GM10266 (cell line): ENCODE measurements at regions not wholly inside any gene's neighbourhood (a gene's known extent, or its start where the extent isn't known, plus 50 kb on each side); places are given as distances from the start of the nearest gene placed in this dataset.
"Not testable (repeated sequence)": the region's sequence is repeated elsewhere in the genome, so short reads cannot be mapped to it uniquely, and the experiment has no call there.

Experiments used
- DNase-seq: peaks from one replicate; pipeline ENCODE4 v3.0.0; 2012; ENCODE audit errors: extremely low spot score
- TF ChIP-seq, protein P1 (sequence below): IDR thresholded peaks from 2 replicates; pipeline ENCODE4 v1.5.1; 2012; ENCODE audit warnings: mild to moderate bottlenecking, low read depth; ENCODE audit not compliant: control insufficient read depth, insufficient read depth; ENCODE audit errors: missing control alignments

DNA sequence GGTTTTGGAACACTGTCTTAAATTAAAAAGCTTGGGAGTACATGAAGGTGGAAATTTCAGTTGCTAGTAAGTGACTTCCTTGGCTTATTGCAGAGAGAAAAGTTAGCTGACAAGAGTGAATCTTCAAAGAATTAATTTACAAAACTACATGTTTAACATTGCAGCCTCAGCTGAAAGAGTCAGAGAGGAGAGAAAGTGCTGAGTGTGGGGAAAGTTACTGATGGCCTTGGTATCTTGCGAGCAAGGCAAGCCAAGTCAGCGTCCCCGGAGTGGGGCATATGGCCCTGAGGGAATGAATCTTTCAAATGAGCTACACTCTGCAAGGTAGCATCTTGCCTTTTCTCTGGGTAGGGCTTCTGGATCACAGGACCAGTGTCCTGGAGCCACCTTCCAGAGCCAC lies 131.3 kb downstream of the LPIN1 start:
- TF ChIP-seq, protein P1, sequence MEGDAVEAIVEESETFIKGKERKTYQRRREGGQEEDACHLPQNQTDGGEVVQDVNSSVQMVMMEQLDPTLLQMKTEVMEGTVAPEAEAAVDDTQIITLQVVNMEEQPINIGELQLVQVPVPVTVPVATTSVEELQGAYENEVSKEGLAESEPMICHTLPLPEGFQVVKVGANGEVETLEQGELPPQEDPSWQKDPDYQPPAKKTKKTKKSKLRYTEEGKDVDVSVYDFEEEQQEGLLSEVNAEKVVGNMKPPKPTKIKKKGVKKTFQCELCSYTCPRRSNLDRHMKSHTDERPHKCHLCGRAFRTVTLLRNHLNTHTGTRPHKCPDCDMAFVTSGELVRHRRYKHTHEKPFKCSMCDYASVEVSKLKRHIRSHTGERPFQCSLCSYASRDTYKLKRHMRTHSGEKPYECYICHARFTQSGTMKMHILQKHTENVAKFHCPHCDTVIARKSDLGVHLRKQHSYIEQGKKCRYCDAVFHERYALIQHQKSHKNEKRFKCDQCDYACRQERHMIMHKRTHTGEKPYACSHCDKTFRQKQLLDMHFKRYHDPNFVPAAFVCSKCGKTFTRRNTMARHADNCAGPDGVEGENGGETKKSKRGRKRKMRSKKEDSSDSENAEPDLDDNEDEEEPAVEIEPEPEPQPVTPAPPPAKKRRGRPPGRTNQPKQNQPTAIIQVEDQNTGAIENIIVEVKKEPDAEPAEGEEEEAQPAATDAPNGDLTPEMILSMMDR = no peak
- DNase-seq = no peak

DNA sequence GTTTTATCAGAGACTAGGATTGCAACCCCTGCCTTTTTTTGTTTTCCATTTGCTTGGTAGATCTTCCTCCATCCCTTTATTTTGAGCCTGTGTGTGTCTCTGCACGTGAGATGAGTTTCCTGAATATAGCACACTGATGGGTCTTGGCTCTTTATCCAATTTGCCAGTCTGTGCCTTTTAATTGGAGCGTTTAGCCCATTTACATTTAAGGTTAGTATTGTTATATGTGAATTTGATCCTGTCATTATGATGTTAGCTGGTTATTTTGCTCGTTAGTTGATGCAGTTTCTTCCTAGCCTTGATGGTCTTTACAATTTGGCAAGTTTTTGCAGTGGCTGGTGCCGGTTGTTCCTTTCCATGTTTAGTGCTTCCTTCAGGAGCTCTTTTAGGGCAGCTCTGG lies 138.8 kb downstream of the LPIN1 start:
- DNase-seq = not testable (repeated sequence)

DNA sequence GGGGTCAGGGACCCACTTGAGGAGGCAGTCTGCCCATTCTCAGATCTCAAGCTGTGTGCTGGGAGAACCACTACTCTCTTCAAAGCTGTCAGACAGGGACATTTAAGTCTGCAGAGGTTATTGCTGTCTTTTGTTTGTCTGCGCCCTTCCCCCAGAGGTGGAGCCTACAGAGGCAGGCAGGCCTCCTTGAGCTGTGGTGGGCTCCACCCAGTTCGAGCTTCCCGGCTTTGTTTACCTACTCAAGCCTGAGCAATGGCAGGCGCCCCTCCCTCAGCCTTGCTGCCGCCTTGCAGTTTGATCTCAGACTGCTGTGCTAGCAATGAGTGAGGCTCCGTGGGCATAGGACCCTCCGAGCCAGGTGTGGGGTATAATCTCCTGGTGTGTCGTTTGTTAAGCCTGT lies 140.5 kb downstream of the LPIN1 start:
- DNase-seq = not testable (repeated sequence)

DNA sequence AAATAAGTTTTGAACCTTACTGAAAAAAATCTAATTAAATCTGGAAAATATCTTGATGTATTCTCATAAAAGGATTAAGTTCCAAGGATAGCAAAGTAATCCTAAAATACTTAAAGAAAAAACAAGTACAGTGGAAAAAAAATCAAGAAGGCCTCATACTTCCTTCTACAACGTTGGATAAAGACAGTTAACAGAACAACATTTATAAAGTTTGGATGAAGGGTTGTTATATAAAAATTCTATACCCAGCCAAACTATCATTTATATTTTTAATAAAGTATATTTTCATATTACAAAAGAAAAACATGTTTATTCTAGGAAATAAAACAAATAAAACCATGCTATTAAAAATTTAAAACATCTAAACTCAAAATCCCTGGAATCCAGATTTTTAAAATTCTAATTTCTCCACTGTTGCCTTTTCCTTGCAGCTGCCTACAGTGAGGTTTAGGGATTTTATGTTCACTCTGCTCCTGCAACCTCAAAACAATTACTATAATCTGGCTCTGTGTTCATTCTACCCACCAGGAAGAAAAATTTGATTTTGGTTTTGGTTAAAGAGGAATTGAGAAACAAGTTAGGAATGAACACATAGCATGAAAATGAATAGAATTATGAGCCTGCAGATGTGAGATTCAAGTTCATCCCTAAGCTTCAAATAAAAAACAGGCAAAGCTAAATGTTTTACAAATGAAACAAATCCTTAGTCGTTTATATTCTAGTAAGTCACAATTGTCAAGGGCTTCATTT lies 142.8 kb downstream of the LPIN1 start:
- DNase-seq = no peak
- TF ChIP-seq, protein P1 = no peak

DNA sequence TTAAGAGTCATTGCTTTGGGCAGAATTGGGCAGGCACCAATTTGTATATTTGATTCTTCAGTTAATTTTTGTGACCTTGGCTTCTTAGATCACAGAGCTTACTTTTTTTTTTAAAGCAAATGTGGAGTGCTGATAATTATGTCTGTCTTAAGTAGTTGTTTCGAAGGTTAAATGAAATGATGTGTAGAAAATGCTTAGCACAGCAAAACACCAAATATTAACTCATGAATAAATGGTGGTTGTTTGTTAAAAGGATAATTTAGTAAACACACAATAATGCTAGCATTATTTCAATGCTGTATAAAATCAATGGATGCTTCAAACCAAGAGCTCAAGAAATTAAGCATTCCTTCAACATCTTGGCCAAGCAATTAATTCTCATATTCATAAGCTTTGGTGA lies 143.4 kb downstream of the LPIN1 start:
- DNase-seq = no peak
- TF ChIP-seq, protein P1 = no peak

DNA sequence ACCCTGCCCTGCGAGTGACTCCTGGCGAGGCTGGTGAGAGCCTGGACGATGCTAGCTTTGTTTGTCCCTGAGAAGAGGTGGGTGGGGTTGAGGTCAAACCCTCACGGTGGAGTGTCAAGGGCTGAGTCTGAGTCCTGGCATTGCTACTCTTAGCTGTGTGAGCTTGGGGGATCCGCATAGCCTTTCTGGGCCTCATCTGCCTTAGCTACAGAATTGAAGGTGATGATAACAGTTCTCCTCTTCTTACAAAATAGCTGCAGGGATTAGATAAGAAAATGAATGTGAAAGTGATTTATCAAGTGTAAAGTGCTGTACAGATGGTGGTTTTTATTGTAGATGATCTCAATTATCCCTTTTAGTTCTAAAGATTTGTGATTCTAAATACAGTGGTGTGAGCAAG lies 144.6 kb downstream of the LPIN1 start:
- no peak for DNase-seq
- TF ChIP-seq, protein P1 = no peak

DNA sequence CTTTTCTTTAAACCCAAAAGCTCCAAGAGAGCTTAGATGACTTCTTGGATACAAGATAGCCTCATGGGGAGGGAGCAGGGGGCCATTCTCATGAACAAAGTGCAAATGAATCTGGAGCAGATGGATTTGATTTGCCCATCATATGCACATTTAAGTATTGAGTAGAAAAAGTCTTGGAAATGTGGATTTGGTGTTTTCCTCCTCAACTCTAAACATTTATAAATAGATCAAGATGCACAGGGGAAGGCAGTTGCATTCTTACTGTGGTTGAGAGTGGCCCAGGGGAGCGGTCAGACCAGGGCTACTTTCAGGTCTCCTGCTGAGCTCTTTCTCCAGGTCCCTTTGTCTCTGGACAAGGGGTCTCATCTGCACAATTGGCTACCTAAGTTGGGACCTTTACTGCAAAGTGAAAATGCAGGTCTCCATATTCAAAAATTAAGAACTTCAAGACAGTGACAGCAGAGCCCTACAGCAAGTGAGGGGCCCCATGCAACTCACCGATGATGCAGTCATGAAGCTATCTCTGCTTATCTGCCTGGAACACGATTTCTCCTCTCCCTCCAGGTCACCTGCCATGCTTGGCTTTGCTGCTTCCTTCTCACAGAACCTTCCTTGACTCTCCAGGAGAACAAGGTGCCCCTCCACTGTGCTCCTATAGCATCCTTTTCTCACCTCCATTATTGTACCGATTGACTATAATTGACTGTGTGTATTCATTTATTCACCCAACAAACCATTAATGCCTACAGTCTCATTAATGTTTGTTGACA lies 145.4 kb downstream of the LPIN1 start:
- TF ChIP-seq, protein P1 = no peak

DNA sequence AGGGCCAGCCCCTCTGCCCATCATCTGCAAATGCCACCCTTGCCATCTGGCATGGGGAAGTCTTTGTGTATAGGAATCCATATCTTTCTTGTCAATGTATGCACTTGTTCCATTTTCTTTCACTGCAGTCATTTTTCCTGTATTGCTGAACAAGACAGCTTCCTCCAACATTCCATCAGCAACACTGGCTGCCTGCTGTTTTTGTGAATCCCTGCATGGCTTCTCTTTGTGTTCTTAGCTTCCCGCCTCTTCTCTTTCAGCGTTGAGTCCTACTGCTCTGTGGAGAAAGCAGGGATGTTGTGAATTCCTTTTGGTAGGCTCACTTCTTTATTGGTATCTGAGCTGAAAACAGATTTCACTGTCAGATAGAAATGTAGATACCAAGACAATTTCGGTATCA lies 150.0 kb downstream of the LPIN1 start:
- no peak for DNase-seq
- TF ChIP-seq, protein P1 = no peak

More for the DNA sequence above, 145.4 kb downstream of the LPIN1 start:
- no peak for DNase-seq
